ENCODE measurements at regions not wholly inside any gene's neighbourhood (a gene's known extent, or its start where the extent isn't known, plus 50 kb on each side); places are given as distances from the start of the nearest gene placed in this dataset.

GRCh38 chr6:140108167-140108566, 733.7 kb upstream of the CITED2 start:
- DNase-seq (ENCODE audit: low read depth), result no peak

GRCh38 chr6:140107216-140107615, 732.8 kb upstream of the CITED2 start:
- no peak for DNase-seq (ENCODE audit: low read depth)

GRCh38 chr6:140105857-140106256, 731.4 kb upstream of the CITED2 start:
- no peak for DNase-seq (ENCODE audit: low read depth)

- DNase-seq (ENCODE audit: low read depth), result no peak
Measured at GRCh38 chr6:140105241-140105640, 730.8 kb upstream of the CITED2 start.

- no peak for DNase-seq (ENCODE audit: low read depth)
Measured at GRCh38 chr6:140101818-140102217, 727.4 kb upstream of the CITED2 start.

GRCh38 chr6:140101367-140101766, 726.9 kb upstream of the CITED2 start:
- DNase-seq (ENCODE audit: low read depth), result no peak

- DNase-seq (ENCODE audit: low read depth), result no peak
Measured at GRCh38 chr6:140095532-140095931, 721.1 kb upstream of the CITED2 start.

- DNase-seq (ENCODE audit: low read depth), result no peak
Measured at GRCh38 chr6:140091895-140092294, 717.4 kb upstream of the CITED2 start.

GRCh38 chr6:140090871-140091270, 716.4 kb upstream of the CITED2 start:
- DNase-seq (ENCODE audit: low read depth), result no peak

GRCh38 chr6:140083375-140083774, 708.9 kb upstream of the CITED2 start:
- no peak for DNase-seq (ENCODE audit: low read depth)

GRCh38 chr6:140082867-140083297, 708.4 kb upstream of the CITED2 start:
- peak; percentile 77 for DNase-seq (ENCODE audit: low read depth)

GRCh38 chr6:140079328-140079727, 704.9 kb upstream of the CITED2 start:
- no peak for DNase-seq (ENCODE audit: low read depth)

GRCh38 chr6:140078561-140079125, 704.2 kb upstream of the CITED2 start:
- DNase-seq (ENCODE audit: low read depth), result peak; percentile 97

GRCh38 chr6:140077827-140078560, 703.5 kb upstream of the CITED2 start:
- no peak for DNase-seq (ENCODE audit: low read depth)

GRCh38 chr6:140076105-140076504, 701.7 kb upstream of the CITED2 start:
- DNase-seq (ENCODE audit: low read depth), result no peak

- no peak for DNase-seq (ENCODE audit: low read depth)
Measured at GRCh38 chr6:140073456-140073855, 699.0 kb upstream of the CITED2 start.

- DNase-seq (ENCODE audit: low read depth), result peak; percentile 96
Measured at GRCh38 chr6:140071601-140072062, 697.2 kb upstream of the CITED2 start.

- DNase-seq (ENCODE audit: low read depth), result peak; percentile 83
Measured at GRCh38 chr6:140070846-140071473, 696.5 kb upstream of the CITED2 start.

- no peak for DNase-seq (ENCODE audit: low read depth)
Measured at GRCh38 chr6:140069576-140069975, 695.1 kb upstream of the CITED2 start.

- DNase-seq (ENCODE audit: low read depth), result no peak
Measured at GRCh38 chr6:140068801-140069200, 694.4 kb upstream of the CITED2 start.

GRCh38 chr6:140064366-140064765, 689.9 kb upstream of the CITED2 start:
- DNase-seq (ENCODE audit: low read depth), result no peak

GRCh38 chr6:140063021-140063399, 688.6 kb upstream of the CITED2 start:
- no peak for DNase-seq (ENCODE audit: low read depth)
